GM12878 (cell line): ENCODE measurements at regions not wholly inside any gene's neighbourhood (a gene's known extent, or its start where the extent isn't known, plus 50 kb on each side); places are given as distances from the start of the nearest gene placed in this dataset.

ENCODE experiments used
- ATAC-seq: fragments of 200-7000 bp; cut with Tn5 transposase; 3 replicates; pipeline ENCODE4 v1.9.1; 2020; ENCODE audit warnings: mild to moderate bottlenecking, moderate library complexity
- BruUV-seq: library from RNA; stranded (reverse); fragments of 400-500 nt; replicated peaks from 2 replicates; lab custom pipeline; 2021; lab: Mats Ljungman, UMichigan
- CTCF ChIA-PET: fragments of 300-600 bp; sonication (Branson Sonifier 250); formaldehyde crosslinking; extraction: SDS; loops from one replicate; lab custom pipeline; 2021; ENCODE audit warnings: inconsistent platforms; lab: Yijun Ruan, JAX
- POLR2A ChIA-PET: fragments of 350-600 bp; formaldehyde crosslinking; extraction: SDS; loops from one replicate; lab custom pipeline; 2021; ENCODE audit warnings: inconsistent platforms; lab: Charles Lee
- RAD21 ChIA-PET: fragments of 300-600 bp; sonication (Branson Sonifier 250); formaldehyde crosslinking; loops from one replicate; lab custom pipeline; 2023; ENCODE audit warnings: antibody characterized with exemption; ENCODE audit not compliant: unreplicated experiment; lab: Charles Lee
- SMC1A ChIA-PET: fragments of 300-600 bp; sonication (Branson Sonifier 250); formaldehyde crosslinking; loops from one replicate; lab custom pipeline; 2023; ENCODE audit not compliant: unreplicated experiment, uncharacterized antibody; lab: Charles Lee
- DNase-seq: peaks from one replicate; pipeline ENCODE4 v3.0.0-alpha.2; 2011; ENCODE audit warnings: low read depth, low spot score
- FAIRE-seq: peaks from 3 replicates; lab custom pipeline; 2011; peaks lifted over from hg19 to GRCh38; lab: Jason Lieb, UNC
- H2AFZ ChIP-seq: 2 replicates; pipeline ENCODE4 v1.6.0; 2011; ENCODE audit warnings: low read depth, low read length, control low read depth; ENCODE audit not compliant: control insufficient read depth
- H3K27ac ChIP-seq: 2 replicates; pipeline ENCODE4 v1.5.1; 2011; ENCODE audit warnings: control low read depth; ENCODE audit not compliant: control insufficient read depth, insufficient read depth
- H3K27me3 ChIP-seq, 2 experiments: replicated peaks in 1 of 2; 2 replicates each; pipeline versions ENCODE4 v1.6.0 to v1.6.1; 2011; ENCODE audit warnings: low read length in 1 of 2; ENCODE audit not compliant: control insufficient read depth in 2 of 2, insufficient read depth in 2 of 2
- H3K36me3 ChIP-seq, 2 experiments: 2 replicates each; pipeline ENCODE4 v1.5.1; 2011; ENCODE audit warnings: low read length in 1 of 2; ENCODE audit not compliant: control insufficient read depth in 2 of 2, insufficient read depth in 2 of 2
- H3K4me1 ChIP-seq: 2 replicates; pipeline ENCODE4 v1.6.1; 2011; ENCODE audit warnings: mild to moderate bottlenecking, low read length, moderate library complexity, mixed read lengths; ENCODE audit not compliant: control insufficient read depth, insufficient read depth
- H3K4me2 ChIP-seq: 2 replicates; pipeline ENCODE4 v1.6.0; 2011; ENCODE audit warnings: control low read depth; ENCODE audit not compliant: control insufficient read depth, insufficient read depth
- H3K4me3 ChIP-seq: fragments of 200-600 bp; sonication (generic); 2 replicates; pipeline ENCODE4 v1.5.1; 2016
- H3K79me2 ChIP-seq: 2 replicates; pipeline ENCODE4 v1.6.0; 2011; ENCODE audit warnings: low read length; ENCODE audit not compliant: control insufficient read depth, insufficient read depth
- H3K9ac ChIP-seq: 2 replicates; pipeline ENCODE4 v1.8.0; 2011; ENCODE audit warnings: low read length, control low read depth, mixed read lengths; ENCODE audit not compliant: control insufficient read depth, insufficient read depth
- H3K9me3 ChIP-seq: replicated peaks from 3 replicates; pipeline ENCODE4 v1.5.1; 2011; ENCODE audit warnings: mild to moderate bottlenecking, low read length; ENCODE audit not compliant: control insufficient read depth, insufficient read depth
- H4K20me1 ChIP-seq: 2 replicates; pipeline ENCODE4 v1.6.0; 2011; ENCODE audit not compliant: control insufficient read depth, insufficient read depth
- BMI1 ChIP-seq: fragments of 450-650 bp; IDR thresholded peaks from 2 replicates; pipeline ENCODE4 v1.6.1; 2016; ENCODE audit warnings: mild to moderate bottlenecking, moderate library complexity, borderline replicate concordance
- CBX3 ChIP-seq: fragments of 200-600 bp; sonication (generic); IDR thresholded peaks from 2 replicates; pipeline ENCODE4 v1.6.1; 2016; ENCODE audit warnings: low read depth, borderline replicate concordance
- EED ChIP-seq: sonication (generic); IDR thresholded peaks from 2 replicates; pipeline ENCODE4 v1.6.1; 2016; ENCODE audit warnings: antibody characterized with exemption, low read depth
- EP300 ChIP-seq, 2 experiments: fragments of 150-350 bp in 1 of 2; IDR thresholded peaks; 2 replicates each; pipeline ENCODE4 v1.6.1; 2011 to 2012; ENCODE audit warnings: low read depth in 2 of 2, low read length in 2 of 2, borderline replicate concordance in 1 of 2, improper control_type of control experiment in 1 of 2, inconsistent platforms in 1 of 2; ENCODE audit not compliant: control insufficient read depth in 1 of 2
- HCFC1 ChIP-seq: fragments of 150-350 bp; IDR thresholded peaks from 2 replicates; pipeline ENCODE4 v1.6.1; 2014; ENCODE audit warnings: low read length
- JUND ChIP-seq: IDR thresholded peaks from 2 replicates; pipeline ENCODE4 v1.6.1; 2012; ENCODE audit warnings: low read depth, mild to moderate bottlenecking, low read length, improper control_type of control experiment, moderate library complexity
- LARP7 ChIP-seq: fragments of 450-650 bp; IDR thresholded peaks from 2 replicates; pipeline ENCODE4 v1.6.1; 2017; ENCODE audit warnings: mild to moderate bottlenecking
- PAX5 ChIP-seq: IDR thresholded peaks from 2 replicates; pipeline ENCODE4 v1.6.1; 2011; ENCODE audit warnings: low read depth, low read length, borderline replicate concordance
- RAD51 ChIP-seq: fragments of 450-650 bp; IDR thresholded peaks from 2 replicates; pipeline ENCODE4 v1.6.1; 2016; ENCODE audit warnings: moderate library complexity, mild to moderate bottlenecking, inconsistent platforms
- SMARCA5 ChIP-seq: fragments of 450-650 bp; IDR thresholded peaks from 2 replicates; pipeline ENCODE4 v1.6.1; 2017; ENCODE audit warnings: mild to moderate bottlenecking
- SPI1 ChIP-seq: IDR thresholded peaks from 2 replicates; pipeline ENCODE4 v1.6.1; 2011; ENCODE audit warnings: low read depth, mild to moderate bottlenecking, low read length, moderate library complexity, borderline replicate concordance; ENCODE audit not compliant: insufficient read depth
- TARDBP ChIP-seq: IDR thresholded peaks from 2 replicates; pipeline ENCODE4 v1.6.1; 2016; ENCODE audit warnings: borderline replicate concordance
- ZBTB11 ChIP-seq: fragments of 450-650 bp; formaldehyde crosslinking; IDR thresholded peaks from 2 replicates; pipeline ENCODE4 v1.5.0; 2022; ENCODE audit warnings: mild to moderate bottlenecking, missing genetic modification characterization
- ZBTB33 ChIP-seq: fragments of 450-650 bp; IDR thresholded peaks from 2 replicates; pipeline ENCODE4 v1.6.1; 2017; ENCODE audit warnings: mild to moderate bottlenecking
- ZSCAN29 ChIP-seq: fragments of 450-650 bp; IDR thresholded peaks from 2 replicates; pipeline ENCODE4 v1.6.1; 2017; ENCODE audit warnings: mild to moderate bottlenecking, moderate library complexity
- WGBS: methylation state at CpG from one replicate; pipeline ENCODE4 v1.1.6; 2016; ENCODE audit warnings: low lambda C conversion rate; ENCODE audit not compliant: insufficient replicate concordance, insufficient coverage; ENCODE audit errors: missing lambda C conversion rate; 5-methylcytosine and 5-hydroxymethylcytosine counted together
- in situ Hi-C: fragments of 300-500 bp; cut with MboI; formaldehyde crosslinking; loops from 9 replicates; pipeline ENCODE4 v1.14.3; 2018; ENCODE audit warnings: mixed read lengths
- intact Hi-C: fragments of 100-400 bp; cut with micrococcal nuclease; formaldehyde crosslinking; loops from one replicate; pipeline ENCODE4 v1.14.2; 2022; ENCODE audit not compliant: unreplicated experiment
- TF ChIP-seq, protein P1 (sequence below): fragments of 450-650 bp; IDR thresholded peaks from 2 replicates; pipeline ENCODE4 v1.6.1; 2016; ENCODE audit warnings: mild to moderate bottlenecking
- TF ChIP-seq, protein P2 (sequence below): fragments of 450-650 bp; formaldehyde crosslinking; IDR thresholded peaks from 2 replicates; pipeline ENCODE4 v1.4.0; 2020; ENCODE audit warnings: mild to moderate bottlenecking, moderate library complexity

DNA sequence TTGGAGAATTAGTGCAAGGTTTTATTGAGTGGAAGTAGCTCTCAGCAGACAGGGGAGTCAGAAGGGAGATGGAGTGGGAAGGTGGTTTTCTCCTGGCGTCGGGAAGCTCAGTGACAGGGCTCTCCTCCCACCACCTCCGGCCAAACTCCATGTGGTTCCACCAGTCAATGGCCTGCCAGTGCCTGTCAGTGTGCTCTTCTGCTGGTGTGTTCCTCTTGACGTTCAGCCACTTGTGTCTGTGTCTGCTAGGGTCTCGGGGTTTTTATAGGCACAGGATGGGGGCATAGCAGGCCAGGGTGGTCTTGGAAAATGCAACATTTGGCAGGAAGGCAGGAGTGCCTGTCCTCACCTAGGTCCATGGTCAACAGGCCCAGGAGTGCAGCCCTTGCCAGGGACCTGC is 506.7 kb upstream of the KIF2B start:
- in situ Hi-C loops = no loop called here
- no TSS peak for BruUV-seq
- TF ChIP-seq CBX3 = no peak
- TF ChIP-seq LARP7 = no peak
- no peak for TF ChIP-seq PAX5
- no peak for TF ChIP-seq SPI1
- TF ChIP-seq, protein P1, sequence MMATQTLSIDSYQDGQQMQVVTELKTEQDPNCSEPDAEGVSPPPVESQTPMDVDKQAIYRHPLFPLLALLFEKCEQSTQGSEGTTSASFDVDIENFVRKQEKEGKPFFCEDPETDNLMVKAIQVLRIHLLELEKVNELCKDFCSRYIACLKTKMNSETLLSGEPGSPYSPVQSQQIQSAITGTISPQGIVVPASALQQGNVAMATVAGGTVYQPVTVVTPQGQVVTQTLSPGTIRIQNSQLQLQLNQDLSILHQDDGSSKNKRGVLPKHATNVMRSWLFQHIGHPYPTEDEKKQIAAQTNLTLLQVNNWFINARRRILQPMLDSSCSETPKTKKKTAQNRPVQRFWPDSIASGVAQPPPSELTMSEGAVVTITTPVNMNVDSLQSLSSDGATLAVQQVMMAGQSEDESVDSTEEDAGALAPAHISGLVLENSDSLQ = no peak
- TF ChIP-seq TARDBP = no peak
- TF ChIP-seq SMARCA5 = no peak
- no peak for TF ChIP-seq ZSCAN29
- TF ChIP-seq JUND = no peak
- TF ChIP-seq EP300 (IDR thresholded peaks at IDR 0.05; ENCODE audit: borderline replicate concordance in 1 of 2, control insufficient read depth in 1 of 2, low read depth in 2 of 2, low read length in 2 of 2) = no peak
- TF ChIP-seq, protein P2, sequence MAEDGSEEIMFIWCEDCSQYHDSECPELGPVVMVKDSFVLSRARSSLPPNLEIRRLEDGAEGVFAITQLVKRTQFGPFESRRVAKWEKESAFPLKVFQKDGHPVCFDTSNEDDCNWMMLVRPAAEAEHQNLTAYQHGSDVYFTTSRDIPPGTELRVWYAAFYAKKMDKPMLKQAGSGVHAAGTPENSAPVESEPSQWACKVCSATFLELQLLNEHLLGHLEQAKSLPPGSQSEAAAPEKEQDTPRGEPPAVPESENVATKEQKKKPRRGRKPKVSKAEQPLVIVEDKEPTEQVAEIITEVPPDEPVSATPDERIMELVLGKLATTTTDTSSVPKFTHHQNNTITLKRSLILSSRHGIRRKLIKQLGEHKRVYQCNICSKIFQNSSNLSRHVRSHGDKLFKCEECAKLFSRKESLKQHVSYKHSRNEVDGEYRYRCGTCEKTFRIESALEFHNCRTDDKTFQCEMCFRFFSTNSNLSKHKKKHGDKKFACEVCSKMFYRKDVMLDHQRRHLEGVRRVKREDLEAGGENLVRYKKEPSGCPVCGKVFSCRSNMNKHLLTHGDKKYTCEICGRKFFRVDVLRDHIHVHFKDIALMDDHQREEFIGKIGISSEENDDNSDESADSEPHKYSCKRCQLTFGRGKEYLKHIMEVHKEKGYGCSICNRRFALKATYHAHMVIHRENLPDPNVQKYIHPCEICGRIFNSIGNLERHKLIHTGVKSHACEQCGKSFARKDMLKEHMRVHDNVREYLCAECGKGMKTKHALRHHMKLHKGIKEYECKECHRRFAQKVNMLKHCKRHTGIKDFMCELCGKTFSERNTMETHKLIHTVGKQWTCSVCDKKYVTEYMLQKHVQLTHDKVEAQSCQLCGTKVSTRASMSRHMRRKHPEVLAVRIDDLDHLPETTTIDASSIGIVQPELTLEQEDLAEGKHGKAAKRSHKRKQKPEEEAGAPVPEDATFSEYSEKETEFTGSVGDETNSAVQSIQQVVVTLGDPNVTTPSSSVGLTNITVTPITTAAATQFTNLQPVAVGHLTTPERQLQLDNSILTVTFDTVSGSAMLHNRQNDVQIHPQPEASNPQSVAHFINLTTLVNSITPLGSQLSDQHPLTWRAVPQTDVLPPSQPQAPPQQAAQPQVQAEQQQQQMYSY (CRISPR knock-in tag) = no peak
- no peak for TF ChIP-seq ZBTB33
- no peak for TF ChIP-seq HCFC1
- TF ChIP-seq ZBTB11 = no peak
- TF ChIP-seq RAD51 = no peak
- no peak for TF ChIP-seq BMI1
- TF ChIP-seq EED = no peak

More for the DNA sequence above, 506.7 kb upstream of the KIF2B start:
- H3K4me2 ChIP-seq = no peak overlapping the region
- WGBS = 8% methylated on average over 5 of the region's 5 CpGs
- SMC1A ChIA-PET = no interaction called here
- FAIRE-seq (no peak), ATAC-seq (no peak), DNase-seq (no peak)
- H3K79me2 ChIP-seq = no peaks in the 10 kb centered on the region
- H3K4me1 ChIP-seq = no peaks in the 10 kb centered on the region
- no peaks in the 10 kb centered on the region for H3K9me3 ChIP-seq
- H3K27me3 ChIP-seq = no peaks in the 10 kb centered on the region
- no peak overlapping the region for H2AFZ ChIP-seq
- intact Hi-C loops = no loop called here
- POLR2A ChIA-PET = no interaction called here
- no peak overlapping the region for H3K27ac ChIP-seq
- RAD21 ChIA-PET = no interaction called here
- H3K9ac ChIP-seq = no peak overlapping the region
- no peak overlapping the region for H3K4me3 ChIP-seq
- no peaks in the 10 kb centered on the region for H3K36me3 ChIP-seq
- CTCF ChIA-PET = no interaction called here
- no peaks in the 10 kb centered on the region for H4K20me1 ChIP-seq
